SK-N-SH treated with all-trans-retinoic acid at 6 μM for 48 hours (cell line): ENCODE measurements at regions not wholly inside any gene's neighbourhood (a gene's known extent, or its start where the extent isn't known, plus 50 kb on each side); places are given as distances from the start of the nearest gene placed in this dataset.

Experiments used
- ATAC-seq: fragments of 200-7000 bp; cut with Tn5 transposase; 3 replicates; pipeline ENCODE4 v1.9.1; 2020; ENCODE audit warnings: mild to moderate bottlenecking, moderate library complexity
- ARNTL ChIP-seq: fragments of 450-650 bp; formaldehyde crosslinking; IDR thresholded peaks from 2 replicates; pipeline ENCODE4 v1.5.0; 2020; ENCODE audit warnings: low read depth, mild to moderate bottlenecking, moderate library complexity, borderline replicate concordance
- BACH2 ChIP-seq: fragments of 250-450 bp; sonication (Bioruptor Pico); IDR thresholded peaks from 2 replicates; pipeline ENCODE4 v1.9.0; 2021; ENCODE audit warnings: mild to moderate bottlenecking, borderline replicate concordance
- CREB5 ChIP-seq: fragments of 250-450 bp; sonication (Bioruptor Pico); IDR thresholded peaks from 2 replicates; pipeline ENCODE4 v1.5.1; 2020; ENCODE audit warnings: low read depth, mild to moderate bottlenecking, moderate library complexity
- CSDC2 ChIP-seq: fragments of 250-450 bp; sonication (Bioruptor Pico); IDR thresholded peaks from 2 replicates; pipeline ENCODE4 v1.5.0; 2020; ENCODE audit warnings: mild to moderate bottlenecking, moderate library complexity
- ESRRG ChIP-seq: fragments of 250-450 bp; sonication (Bioruptor Pico); IDR thresholded peaks from 2 replicates; pipeline ENCODE4 v1.6.1; 2021; ENCODE audit warnings: mild to moderate bottlenecking
- GLIS3 ChIP-seq: fragments of 250-450 bp; sonication (Bioruptor Pico); IDR thresholded peaks from 2 replicates; pipeline ENCODE4 v1.5.0; 2020; ENCODE audit warnings: mild to moderate bottlenecking, moderate library complexity
- ISL1 ChIP-seq: fragments of 250-450 bp; sonication (Bioruptor Pico); IDR thresholded peaks from 2 replicates; pipeline ENCODE4 v2.1.2; 2022; ENCODE audit warnings: mild to moderate bottlenecking, moderate library complexity
- PATZ1 ChIP-seq: fragments of 250-450 bp; sonication (Bioruptor Pico); IDR thresholded peaks from 2 replicates; pipeline ENCODE4 v1.8.0; 2020; ENCODE audit warnings: mild to moderate bottlenecking, moderate library complexity, borderline replicate concordance
- POU6F1 ChIP-seq: fragments of 250-450 bp; sonication (Bioruptor Pico); IDR thresholded peaks from 2 replicates; pipeline ENCODE4 v1.8.0; 2021; ENCODE audit warnings: low read depth, mild to moderate bottlenecking, moderate library complexity, borderline replicate concordance
- PPARA ChIP-seq: fragments of 250-450 bp; sonication (Bioruptor Pico); IDR thresholded peaks from 2 replicates; pipeline ENCODE4 v1.5.0; 2020; ENCODE audit warnings: mild to moderate bottlenecking, borderline replicate concordance
- RARB ChIP-seq: fragments of 250-450 bp; sonication (Bioruptor Pico); IDR thresholded peaks from 2 replicates; pipeline ENCODE4 v1.8.0; 2021; ENCODE audit warnings: mild to moderate bottlenecking, moderate library complexity
- SNAI2 ChIP-seq: fragments of 250-450 bp; sonication (Bioruptor Pico); IDR thresholded peaks from 2 replicates; pipeline ENCODE4 v1.5.0; 2020; ENCODE audit warnings: mild to moderate bottlenecking, moderate library complexity
- TOX ChIP-seq: fragments of 250-450 bp; sonication (Bioruptor Pico); IDR thresholded peaks from 2 replicates; pipeline ENCODE4 v1.8.0; 2021; ENCODE audit warnings: mild to moderate bottlenecking, moderate library complexity, borderline replicate concordance
- TSHZ2 ChIP-seq: fragments of 250-450 bp; sonication (Bioruptor Pico); IDR thresholded peaks from 2 replicates; pipeline ENCODE4 v1.5.0; 2020; ENCODE audit warnings: mild to moderate bottlenecking, moderate library complexity
- ZC3H10 ChIP-seq: fragments of 250-450 bp; sonication (Bioruptor Pico); IDR thresholded peaks from 2 replicates; pipeline ENCODE4 v1.5.1; 2021; ENCODE audit warnings: mild to moderate bottlenecking, moderate library complexity
- ZFP30 ChIP-seq: fragments of 450-650 bp; formaldehyde crosslinking; IDR thresholded peaks from 2 replicates; pipeline ENCODE4 v1.5.0; 2022; ENCODE audit warnings: mild to moderate bottlenecking, moderate library complexity
- ZNF565 ChIP-seq: fragments of 450-650 bp; formaldehyde crosslinking; conservative IDR thresholded peaks from 2 replicates; pipeline ENCODE4 v1.5.0; 2020; ENCODE audit warnings: low read depth, mild to moderate bottlenecking, moderate library complexity
- ZNF8 ChIP-seq: fragments of 450-650 bp; formaldehyde crosslinking; IDR thresholded peaks from 2 replicates; pipeline ENCODE4 v1.5.0; 2020; ENCODE audit warnings: mild to moderate bottlenecking, moderate library complexity

GRCh38 chr2:217223222-217223930 is 363.5 kb upstream of the TNP1 start:
- 0 out of 2 replicates have a peak, but pooled peaks have one; percentile 10 for TF ChIP-seq TOX (CRISPR knock-in tag)
- no peak for TF ChIP-seq ISL1
- TF ChIP-seq BACH2 (CRISPR knock-in tag) = no peak
- no peak for TF ChIP-seq GLIS3 (CRISPR knock-in tag)
- ATAC-seq = peak; percentile 92

GRCh38 chr2:217222309-217222910 is 362.5 kb upstream of the TNP1 start:
- ATAC-seq = no peak

GRCh38 chr2:217220228-217221013 is 360.6 kb upstream of the TNP1 start:
- no peak for ATAC-seq
- TF ChIP-seq TOX (CRISPR knock-in tag) (no peak), ZFP30 (CRISPR knock-in tag) (no peak), SNAI2 (CRISPR knock-in tag) (no peak), BACH2 (CRISPR knock-in tag) (no peak), POU6F1 (CRISPR knock-in tag) (no peak), ZNF8 (no peak), RARB (CRISPR knock-in tag) (no peak), CREB5 (CRISPR knock-in tag) (no peak), GLIS3 (CRISPR knock-in tag) (no peak), ZNF565 (CRISPR knock-in tag) (no peak), ARNTL (CRISPR knock-in tag) (no peak)

More at GRCh38 chr2:217222309-217222910, 362.5 kb upstream of the TNP1 start:
- TF ChIP-seq ARNTL (CRISPR knock-in tag) = no peak
- TF ChIP-seq CREB5 (CRISPR knock-in tag) = no peak
- no peak for TF ChIP-seq CSDC2
- no peak for TF ChIP-seq RARB (CRISPR knock-in tag)
- no peak for TF ChIP-seq ZFP30 (CRISPR knock-in tag)
- TF ChIP-seq SNAI2 (CRISPR knock-in tag) = no peak
- no peak for TF ChIP-seq ZC3H10
- no peak for TF ChIP-seq BACH2 (CRISPR knock-in tag)
- TF ChIP-seq TSHZ2 = no peak

GRCh38 chr2:217219164-217219520 is 359.3 kb upstream of the TNP1 start:
- ATAC-seq = no peak
- TF ChIP-seq ESRRG (CRISPR knock-in tag) = no peak
- TF ChIP-seq ZNF8 = no peak
- no peak for TF ChIP-seq PPARA (CRISPR knock-in tag)
- no peak for TF ChIP-seq RARB (CRISPR knock-in tag)
- TF ChIP-seq ARNTL (CRISPR knock-in tag) = no peak
- TF ChIP-seq POU6F1 (CRISPR knock-in tag) = no peak
- no peak for TF ChIP-seq GLIS3 (CRISPR knock-in tag)
- no peak for TF ChIP-seq PATZ1 (CRISPR knock-in tag)
- TF ChIP-seq TSHZ2 = no peak
